Suprapubic skin (tissue), 4 donors: ENCODE measurements at regions not wholly inside any gene's neighbourhood (a gene's known extent, or its start where the extent isn't known, plus 50 kb on each side); places are given as distances from the start of the nearest gene placed in this dataset.

Source experiments
- DNase-seq, 2 donors: peaks; one replicate each; pipeline ENCODE4 v3.0.0-alpha.2; 2019; ENCODE audit warnings: low spot score in 2 of 2
- H3K27ac ChIP-seq: fragments of 200-600 bp; sonication (generic); one replicate; pipeline ENCODE4 v1.5.1; 2019
- H3K27me3 ChIP-seq: fragments of 200-600 bp; sonication (generic); one replicate; pipeline ENCODE4 v1.5.1; 2019
- H3K36me3 ChIP-seq: fragments of 200-600 bp; sonication (generic); one replicate; pipeline ENCODE4 v1.5.1; 2019
- H3K4me1 ChIP-seq: fragments of 200-600 bp; sonication (generic); one replicate; pipeline ENCODE4 v1.5.1; 2019
- H3K4me3 ChIP-seq: fragments of 200-600 bp; sonication (generic); one replicate; pipeline ENCODE4 v1.5.1; 2019; ENCODE audit warnings: mild to moderate bottlenecking
- H3K9me3 ChIP-seq: fragments of 200-600 bp; sonication (generic); one replicate; pipeline ENCODE4 v1.5.1; 2019
- CTCF ChIP-seq, 2 donors: fragments of 200-600 bp in 1 of 2; fragments of 450-650 bp in 1 of 2; sonication (generic) in 1 of 2; IDR thresholded peaks; one replicate each; pipeline ENCODE4 v1.5.1; 2016 to 2019; ENCODE audit warnings: antibody characterized with exemption in 2 of 2, mild to moderate bottlenecking in 1 of 2, moderate library complexity in 1 of 2
- EP300 ChIP-seq: sonication (generic); formaldehyde crosslinking; IDR thresholded peaks from one replicate; pipeline ENCODE4 v1.6.1; 2017; ENCODE audit warnings: antibody characterized with exemption
- POLR2A ChIP-seq, 2 donors: fragments of 450-650 bp; IDR thresholded peaks; one replicate each; pipeline ENCODE4 v1.6.1; 2017; ENCODE audit warnings: antibody characterized with exemption in 2 of 2, mild to moderate bottlenecking in 2 of 2, moderate library complexity in 2 of 2
- POLR2AphosphoS5 ChIP-seq, 3 donors: sonication (generic); formaldehyde crosslinking; IDR thresholded peaks; one replicate each; pipeline ENCODE4 v1.6.1; 2017; ENCODE audit warnings: antibody characterized with exemption in 3 of 3
- WGBS: methylation state at CpG from one replicate; pipeline ENCODE4 v1.1.5; 2018; 5-methylcytosine and 5-hydroxymethylcytosine counted together

DNA sequence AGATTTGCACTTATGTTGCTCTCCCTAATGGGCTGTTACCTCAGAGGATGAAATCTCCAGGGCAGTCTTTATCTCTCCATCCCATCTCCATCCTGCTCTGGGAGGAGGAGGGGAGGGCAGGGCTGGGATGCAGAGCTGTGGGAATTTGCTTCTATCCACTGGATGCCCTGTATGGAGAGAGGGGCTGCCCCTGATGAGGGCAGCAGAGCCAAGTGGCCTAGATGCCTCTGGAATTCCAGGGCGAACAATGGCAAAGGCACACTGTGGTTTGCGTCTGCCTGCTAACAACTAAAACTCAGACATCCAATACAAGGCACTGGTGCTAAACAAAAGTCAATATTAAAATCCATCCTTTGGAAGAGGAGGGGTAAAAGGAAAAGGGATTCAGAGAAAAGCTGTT is 165.1 kb downstream of the COG6 start:
- Histone ChIP-seq H3K27me3 (no peaks in the 10 kb centered on the region), H3K36me3 (no peaks in the 10 kb centered on the region), H3K4me1 (no peaks in the 10 kb centered on the region), H3K4me3 (no peak overlapping the region), H3K27ac (no peak overlapping the region), H3K9me3 (no peaks in the 10 kb centered on the region)
- DNase-seq: no peak
- WGBS: 92% methylated on average over 2 of the region's 2 CpGs
- TF ChIP-seq EP300 (no peak), POLR2AphosphoS5 (IDR thresholded peaks at IDR 0.05) (no peak), CTCF (IDR thresholded peaks at IDR 0.05) (no peak), POLR2A (IDR thresholded peaks at IDR 0.05) (no peak)

GRCh38 chr13:39821977-39822376 is 166.5 kb downstream of the COG6 start:
- Histone ChIP-seq H3K27me3 (no peaks in the 10 kb centered on the region), H3K9me3 (no peaks in the 10 kb centered on the region), H3K36me3 (no peaks in the 10 kb centered on the region), H3K27ac (no peak overlapping the region), H3K4me3 (no peak overlapping the region), H3K4me1 (no peaks in the 10 kb centered on the region)
- WGBS: 90% methylated on average over 1 of the region's 1 CpG
- DNase-seq: no peak
- TF ChIP-seq POLR2AphosphoS5 (IDR thresholded peaks at IDR 0.05) (no peak), EP300 (no peak), POLR2A (IDR thresholded peaks at IDR 0.05) (no peak), CTCF (IDR thresholded peaks at IDR 0.05) (no peak)

DNA sequence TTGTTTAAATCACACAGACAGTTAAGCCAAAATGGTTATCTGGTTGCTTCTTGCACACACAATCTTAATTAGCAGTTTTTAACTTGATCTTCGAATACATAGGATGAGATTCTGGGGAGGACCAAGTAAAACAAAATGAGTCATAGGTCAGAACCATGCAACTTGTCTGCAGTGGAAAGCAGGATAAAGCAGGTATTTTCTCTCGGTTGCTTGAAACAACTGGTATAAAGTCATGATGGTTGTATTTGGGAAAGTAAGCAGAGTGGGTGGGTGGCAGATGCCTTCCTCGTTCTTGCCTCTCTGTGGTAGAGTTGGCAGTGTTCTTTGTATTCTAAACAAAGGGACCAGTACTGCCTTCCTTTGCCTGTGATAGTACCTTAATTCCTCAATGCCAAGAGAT is 167.0 kb downstream of the COG6 start:
- DNase-seq: no peak
- H3K27ac ChIP-seq: no peak overlapping the region
- no peak overlapping the region for H3K4me3 ChIP-seq
- no peaks in the 10 kb centered on the region for H3K27me3 ChIP-seq
- no peaks in the 10 kb centered on the region for H3K36me3 ChIP-seq
- H3K4me1 ChIP-seq: no peaks in the 10 kb centered on the region
- TF ChIP-seq EP300 (no peak), POLR2AphosphoS5 (IDR thresholded peaks at IDR 0.05) (no peak), CTCF (IDR thresholded peaks at IDR 0.05) (no peak), POLR2A (IDR thresholded peaks at IDR 0.05) (no peak)
- H3K9me3 ChIP-seq: no peaks in the 10 kb centered on the region
- WGBS: 68% methylated on average over 3 of the region's 3 CpGs

DNA sequence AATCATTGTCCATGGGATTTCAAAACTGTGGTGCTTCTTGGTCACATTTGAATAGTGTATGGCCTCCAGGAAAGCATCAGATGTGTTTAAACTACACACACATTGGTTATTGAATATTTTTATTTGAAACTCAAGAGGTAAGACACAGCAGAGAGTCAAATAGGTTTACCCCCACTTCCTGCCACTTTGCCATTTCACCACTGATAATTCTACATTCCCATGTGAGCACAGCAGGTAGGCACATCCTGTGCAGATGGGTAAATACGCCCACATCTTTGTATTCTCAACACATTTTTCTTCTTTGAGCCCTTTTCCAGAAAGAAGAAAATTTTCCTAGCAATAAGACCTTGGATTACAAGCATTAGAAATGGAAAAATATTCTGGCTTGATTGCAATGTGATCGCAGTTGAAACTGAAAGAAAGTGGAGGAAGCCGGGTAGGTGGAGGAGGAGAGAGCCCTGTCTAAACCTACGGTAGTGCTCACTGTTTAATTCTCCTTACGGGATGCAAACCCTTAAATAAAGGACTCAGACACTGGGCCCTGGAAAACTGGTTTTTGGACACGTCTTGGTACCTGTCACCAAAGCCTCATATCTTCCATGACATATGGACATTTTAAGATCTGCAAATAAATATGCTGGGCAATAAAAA is 167.7 kb downstream of the COG6 start:
- 90% methylated on average over 6 of the region's 6 CpGs for WGBS
- TF ChIP-seq CTCF (IDR thresholded peaks at IDR 0.05): no peak
- no peaks in the 10 kb centered on the region for H3K9me3 ChIP-seq

GRCh38 chr13:39825886-39826285 is 170.4 kb downstream of the COG6 start:
- 84% methylated on average over 6 of the region's 6 CpGs for WGBS
- DNase-seq: no peak

More for the DNA sequence above, 167.7 kb downstream of the COG6 start:
- no peak for DNase-seq
- no peaks in the 10 kb centered on the region for H3K36me3 ChIP-seq
- H3K4me3 ChIP-seq: no peak overlapping the region
- no peaks in the 10 kb centered on the region for H3K27me3 ChIP-seq
- H3K27ac ChIP-seq: no peak overlapping the region
- no peaks in the 10 kb centered on the region for H3K4me1 ChIP-seq

More at GRCh38 chr13:39825886-39826285, 170.4 kb downstream of the COG6 start:
- TF ChIP-seq POLR2AphosphoS5 (IDR thresholded peaks at IDR 0.05) (no peak), CTCF (IDR thresholded peaks at IDR 0.05) (no peak), EP300 (no peak), POLR2A (IDR thresholded peaks at IDR 0.05) (no peak)
- Histone ChIP-seq H3K27me3 (no peaks in the 10 kb centered on the region), H3K4me3 (no peak overlapping the region), H3K4me1 (no peaks in the 10 kb centered on the region), H3K36me3 (no peaks in the 10 kb centered on the region), H3K9me3 (peaks cover 5% of the 10 kb centered on the region), H3K27ac (no peak overlapping the region)
